Mucosa of rectum (tissue), 2 donors: ENCODE measurements at regions not wholly inside any gene's neighbourhood (a gene's known extent, or its start where the extent isn't known, plus 50 kb on each side); places are given as distances from the start of the nearest gene placed in this dataset.

Source experiments
- H3K27ac ChIP-seq, 2 donors: one replicate each; pipeline ENCODE4 v1.7.0; 2013; ENCODE audit warnings: inconsistent platforms in 2 of 2, low read depth in 2 of 2, low read length in 2 of 2
- H3K27me3 ChIP-seq, 2 donors: one replicate each; pipeline ENCODE4 v1.7.0; 2013; ENCODE audit warnings: low read length in 2 of 2; ENCODE audit not compliant: control insufficient read depth in 2 of 2, insufficient read depth in 2 of 2
- H3K36me3 ChIP-seq, 2 donors: one replicate each; pipeline ENCODE4 v1.7.0; 2013; ENCODE audit warnings: low read length in 2 of 2; ENCODE audit not compliant: control insufficient read depth in 2 of 2, insufficient read depth in 2 of 2
- H3K4me1 ChIP-seq, 2 donors: one replicate each; pipeline ENCODE4 v1.7.0; 2013; ENCODE audit warnings: low read length in 2 of 2, mild to moderate bottlenecking in 1 of 2; ENCODE audit not compliant: control insufficient read depth in 2 of 2, insufficient read depth in 2 of 2
- H3K4me3 ChIP-seq, 2 donors: one replicate each; pipeline ENCODE4 v1.7.0; 2013; ENCODE audit warnings: low read length in 2 of 2
- H3K9ac ChIP-seq, 2 donors: one replicate each; pipeline ENCODE4 v1.7.0; 2013; ENCODE audit warnings: low read length in 2 of 2, low read depth in 1 of 2, mild to moderate bottlenecking in 1 of 2
- H3K9me3 ChIP-seq, 2 donors: one replicate each; pipeline ENCODE4 v1.7.0; 2013; ENCODE audit warnings: low read length in 2 of 2; ENCODE audit not compliant: control insufficient read depth in 2 of 2
- donor health status: healthy.
- donor health status: Normal muscosa, but diverticular disease.

DNA sequence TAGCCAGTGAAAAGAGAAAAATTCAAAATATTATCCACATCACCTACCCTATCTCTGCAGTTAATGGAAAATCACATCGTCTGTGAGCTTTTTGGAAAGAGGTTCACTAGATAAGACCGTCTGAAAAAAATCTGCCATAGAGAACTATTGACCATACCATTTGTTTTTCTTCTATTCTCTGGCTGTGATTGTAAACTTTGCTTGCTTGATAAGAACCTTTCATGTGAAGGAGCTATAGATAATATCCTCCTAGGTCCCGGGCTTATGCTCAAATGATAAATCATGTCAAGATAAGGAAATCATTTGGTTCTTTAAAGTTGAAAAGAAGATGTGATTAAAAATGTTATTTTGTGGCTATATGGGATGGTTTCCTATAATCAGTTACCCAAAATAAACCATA lies 369.9 kb downstream of the SIPA1L2 start:
- H3K27ac ChIP-seq: no peak overlapping the region
- H3K36me3 ChIP-seq: no peaks in the 10 kb centered on the region
- no peak overlapping the region for H3K9ac ChIP-seq
- H3K9me3 ChIP-seq: no peaks in the 10 kb centered on the region
- no peaks in the 10 kb centered on the region for H3K4me1 ChIP-seq
- no peaks in the 10 kb centered on the region for H3K27me3 ChIP-seq
- no peak overlapping the region for H3K4me3 ChIP-seq

GRCh38 chr1:232259333-232259732 lies 370.6 kb downstream of the SIPA1L2 start:
- Histone ChIP-seq H3K4me1 (no peaks in the 10 kb centered on the region), H3K27me3 (no peaks in the 10 kb centered on the region), H3K27ac (no peak overlapping the region), H3K36me3 (no peaks in the 10 kb centered on the region), H3K9me3 (no peaks in the 10 kb centered on the region), H3K4me3 (no peak overlapping the region), H3K9ac (no peak overlapping the region)

- H3K36me3 ChIP-seq: no peaks in the 10 kb centered on the region
- no peak overlapping the region for H3K9ac ChIP-seq
- H3K9me3 ChIP-seq: no peaks in the 10 kb centered on the region
- no peaks in the 10 kb centered on the region for H3K27me3 ChIP-seq
- H3K27ac ChIP-seq: no peak overlapping the region
- H3K4me3 ChIP-seq: no peak overlapping the region
- H3K4me1 ChIP-seq: no peaks in the 10 kb centered on the region
These were observed 377.3 kb downstream of the SIPA1L2 start for GRCh38 chr1:232252546-232253118.

DNA sequence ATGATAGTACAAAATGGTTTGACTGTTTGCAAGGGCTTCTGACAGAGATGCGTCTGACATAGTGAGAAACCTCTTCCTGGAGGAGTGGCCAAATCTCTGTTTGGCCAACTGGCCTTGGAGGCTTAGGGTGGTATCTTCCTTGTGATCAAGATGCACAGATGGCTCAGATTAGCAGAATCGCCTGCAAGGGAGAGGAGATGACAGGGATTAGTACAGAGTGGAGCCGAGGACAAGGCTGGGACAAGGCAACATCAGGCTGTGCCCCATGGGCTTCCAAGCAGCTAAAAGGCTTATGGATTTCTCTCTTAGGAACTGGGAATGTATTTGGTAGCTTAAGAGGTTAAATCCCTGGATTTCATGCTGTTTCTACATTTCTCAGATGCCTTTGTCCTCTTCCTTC lies 379.1 kb downstream of the SIPA1L2 start:
- Histone ChIP-seq H3K27me3 (no peaks in the 10 kb centered on the region), H3K36me3 (no peaks in the 10 kb centered on the region), H3K4me1 (no peaks in the 10 kb centered on the region), H3K27ac (no peak overlapping the region), H3K9ac (no peak overlapping the region), H3K4me3 (no peak overlapping the region), H3K9me3 (no peaks in the 10 kb centered on the region)

- no peaks in the 10 kb centered on the region for H3K4me1 ChIP-seq
- H3K9ac ChIP-seq: no peak overlapping the region
- H3K36me3 ChIP-seq: no peaks in the 10 kb centered on the region
- H3K9me3 ChIP-seq: no peaks in the 10 kb centered on the region
- H3K4me3 ChIP-seq: no peak overlapping the region
- H3K27ac ChIP-seq: no peak overlapping the region
- no peaks in the 10 kb centered on the region for H3K27me3 ChIP-seq
These were observed 379.8 kb downstream of the SIPA1L2 start for GRCh38 chr1:232249861-232250777.

- H3K9me3 ChIP-seq: no peaks in the 10 kb centered on the region
- H3K36me3 ChIP-seq: no peaks in the 10 kb centered on the region
- H3K4me3 ChIP-seq: no peak overlapping the region
These were observed 380.6 kb downstream of the SIPA1L2 start for GRCh38 chr1:232249339-232249738.

GRCh38 chr1:232248276-232248820 lies 381.6 kb downstream of the SIPA1L2 start:
- H3K4me3 ChIP-seq: no peak overlapping the region
- H3K9me3 ChIP-seq: no peaks in the 10 kb centered on the region
- no peaks in the 10 kb centered on the region for H3K27me3 ChIP-seq
- H3K27ac ChIP-seq: no peak overlapping the region
- no peaks in the 10 kb centered on the region for H3K4me1 ChIP-seq
- no peaks in the 10 kb centered on the region for H3K36me3 ChIP-seq
- no peak overlapping the region for H3K9ac ChIP-seq

More at GRCh38 chr1:232249339-232249738, 380.6 kb downstream of the SIPA1L2 start:
- Histone ChIP-seq H3K27me3 (no peaks in the 10 kb centered on the region), H3K4me1 (no peaks in the 10 kb centered on the region), H3K27ac (no peak overlapping the region), H3K9ac (no peak overlapping the region)

DNA sequence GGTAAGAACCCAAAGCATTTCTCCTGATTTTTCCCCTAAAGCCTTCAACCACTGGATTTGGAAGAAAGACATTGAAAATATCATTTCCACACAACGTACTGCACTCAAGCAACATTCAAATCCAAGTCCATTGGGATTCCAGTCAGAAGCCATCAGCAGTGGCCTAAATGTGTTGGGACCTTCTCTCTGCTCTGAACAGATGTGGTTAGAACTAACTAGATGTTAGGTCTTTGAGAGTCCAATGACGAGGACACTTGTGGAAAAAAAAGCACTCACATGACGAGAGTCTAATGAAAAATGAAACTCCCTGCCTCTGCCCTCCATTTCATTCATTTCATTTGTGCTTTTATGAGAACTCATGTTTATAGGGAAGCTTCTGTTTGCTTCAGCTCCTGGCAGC lies 382.3 kb downstream of the SIPA1L2 start:
- no peak overlapping the region for H3K9ac ChIP-seq
- H3K9me3 ChIP-seq: no peaks in the 10 kb centered on the region
- no peaks in the 10 kb centered on the region for H3K4me1 ChIP-seq
- no peaks in the 10 kb centered on the region for H3K36me3 ChIP-seq
- H3K4me3 ChIP-seq: no peak overlapping the region
- H3K27me3 ChIP-seq: no peaks in the 10 kb centered on the region
- H3K27ac ChIP-seq: no peak overlapping the region

DNA sequence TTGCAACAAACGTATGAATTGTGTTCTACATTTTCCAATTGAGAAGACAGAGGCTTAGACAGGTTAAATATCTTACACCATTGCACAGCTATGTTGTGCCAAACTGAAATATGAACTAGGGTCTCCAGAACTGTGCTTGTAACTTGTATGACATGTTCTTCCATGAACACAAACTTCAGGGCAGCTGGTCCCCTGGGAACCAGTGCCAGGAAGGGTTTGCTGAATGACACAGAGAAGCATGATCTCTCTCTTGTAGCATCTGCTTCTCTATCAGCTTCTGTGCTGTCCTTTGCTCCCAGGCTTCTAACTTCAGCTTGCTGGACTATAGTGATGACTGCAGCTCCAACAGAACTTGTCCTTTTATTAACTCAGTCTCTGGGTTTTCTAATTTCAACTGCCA lies 385.5 kb downstream of the SIPA1L2 start:
- H3K4me1 ChIP-seq: no peaks in the 10 kb centered on the region
- H3K4me3 ChIP-seq: no peak overlapping the region
- H3K9me3 ChIP-seq: no peaks in the 10 kb centered on the region
- H3K27me3 ChIP-seq: no peaks in the 10 kb centered on the region
- H3K36me3 ChIP-seq: no peaks in the 10 kb centered on the region
- H3K27ac ChIP-seq: no peak overlapping the region
- no peak overlapping the region for H3K9ac ChIP-seq

DNA sequence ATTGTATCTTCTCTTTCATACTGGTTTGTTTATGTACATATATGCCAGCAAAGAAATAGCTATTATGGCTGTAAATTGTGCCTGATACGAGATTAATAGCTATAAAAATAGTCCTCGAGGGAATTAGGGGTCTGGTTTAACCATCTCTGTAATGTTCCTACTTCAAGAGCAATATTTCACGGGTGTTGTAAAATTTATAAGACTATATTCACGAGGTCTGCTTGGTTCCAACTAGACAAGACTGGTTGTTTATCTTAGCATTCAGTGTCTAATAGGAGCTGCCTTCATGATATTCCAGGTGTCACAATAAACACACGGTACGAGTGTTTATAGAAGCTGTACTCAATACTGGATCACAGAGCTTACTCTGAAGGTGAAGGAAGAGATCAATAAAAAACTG lies 389.9 kb downstream of the SIPA1L2 start:
- Histone ChIP-seq H3K27ac (no peak overlapping the region), H3K9me3 (no peaks in the 10 kb centered on the region), H3K27me3 (no peaks in the 10 kb centered on the region), H3K4me1 (no peaks in the 10 kb centered on the region), H3K36me3 (no peaks in the 10 kb centered on the region), H3K4me3 (no peak overlapping the region), H3K9ac (no peak overlapping the region)
